Right atrium auricular region (tissue), 2 donors: ENCODE measurements at regions not wholly inside any gene's neighbourhood (a gene's known extent, or its start where the extent isn't known, plus 50 kb on each side); places are given as distances from the start of the nearest gene placed in this dataset.

Experiments used
- DNase-seq: peaks from one replicate; pipeline ENCODE4 v3.0.0-alpha.2; 2019; ENCODE audit warnings: low spot score
- H3K27ac ChIP-seq, 2 donors: fragments of 200-600 bp; sonication (generic); 1 replicate in 1 of 2; 2 replicates in 1 of 2; pipeline ENCODE4 v1.5.1; 2016 to 2019
- H3K27me3 ChIP-seq, 2 donors: fragments of 200-600 bp; sonication (generic); one replicate each; pipeline versions ENCODE4 v1.5.1 to v1.6.0; 2017 to 2019
- H3K36me3 ChIP-seq: fragments of 200-600 bp; sonication (generic); one replicate; pipeline ENCODE4 v1.5.1; 2016
- H3K4me1 ChIP-seq, 2 donors: fragments of 200-600 bp; sonication (generic); one replicate each; pipeline versions ENCODE4 v1.5.1 to v1.6.0; 2017 to 2019
- H3K4me3 ChIP-seq, 2 donors: fragments of 200-600 bp; sonication (generic); 1 replicate in 1 of 2; 2 replicates in 1 of 2; pipeline ENCODE4 v1.5.1; 2017 to 2019; ENCODE audit warnings: mild to moderate bottlenecking in 1 of 2, moderate library complexity in 1 of 2
- H3K9me3 ChIP-seq, 2 donors: fragments of 200-600 bp; sonication (generic); one replicate each; pipeline ENCODE4 v1.5.1; 2019
- TF ChIP-seq, protein P1 (sequence below), 2 donors: fragments of 200-600 bp; sonication (generic); IDR thresholded peaks; one replicate each; pipeline ENCODE4 v1.5.1; 2019; ENCODE audit warnings: antibody characterized with exemption in 2 of 2

DNA sequence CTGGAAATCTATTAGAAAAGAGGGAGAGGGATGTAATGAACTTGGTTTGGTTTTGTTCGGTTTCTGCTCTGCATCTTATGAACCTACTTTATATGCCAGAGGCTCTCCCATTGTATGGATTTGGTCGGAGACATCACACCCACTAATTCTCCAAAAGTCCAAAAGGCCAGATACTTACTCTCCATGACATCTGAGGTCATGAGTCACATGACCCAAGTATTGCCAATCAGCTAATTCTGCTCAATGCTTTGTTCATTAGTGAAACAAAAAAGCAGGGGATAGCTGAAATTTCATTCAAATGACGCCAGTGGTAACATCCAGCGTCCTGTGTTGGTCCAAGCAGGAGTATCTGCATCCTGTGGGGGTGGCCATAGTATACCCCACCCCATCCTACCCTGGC is 173.6 kb downstream of the TRIM33 start:
- TF ChIP-seq, protein P1, sequence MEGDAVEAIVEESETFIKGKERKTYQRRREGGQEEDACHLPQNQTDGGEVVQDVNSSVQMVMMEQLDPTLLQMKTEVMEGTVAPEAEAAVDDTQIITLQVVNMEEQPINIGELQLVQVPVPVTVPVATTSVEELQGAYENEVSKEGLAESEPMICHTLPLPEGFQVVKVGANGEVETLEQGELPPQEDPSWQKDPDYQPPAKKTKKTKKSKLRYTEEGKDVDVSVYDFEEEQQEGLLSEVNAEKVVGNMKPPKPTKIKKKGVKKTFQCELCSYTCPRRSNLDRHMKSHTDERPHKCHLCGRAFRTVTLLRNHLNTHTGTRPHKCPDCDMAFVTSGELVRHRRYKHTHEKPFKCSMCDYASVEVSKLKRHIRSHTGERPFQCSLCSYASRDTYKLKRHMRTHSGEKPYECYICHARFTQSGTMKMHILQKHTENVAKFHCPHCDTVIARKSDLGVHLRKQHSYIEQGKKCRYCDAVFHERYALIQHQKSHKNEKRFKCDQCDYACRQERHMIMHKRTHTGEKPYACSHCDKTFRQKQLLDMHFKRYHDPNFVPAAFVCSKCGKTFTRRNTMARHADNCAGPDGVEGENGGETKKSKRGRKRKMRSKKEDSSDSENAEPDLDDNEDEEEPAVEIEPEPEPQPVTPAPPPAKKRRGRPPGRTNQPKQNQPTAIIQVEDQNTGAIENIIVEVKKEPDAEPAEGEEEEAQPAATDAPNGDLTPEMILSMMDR (IDR thresholded peaks at IDR 0.05) = no peak
- no peak for DNase-seq

DNA sequence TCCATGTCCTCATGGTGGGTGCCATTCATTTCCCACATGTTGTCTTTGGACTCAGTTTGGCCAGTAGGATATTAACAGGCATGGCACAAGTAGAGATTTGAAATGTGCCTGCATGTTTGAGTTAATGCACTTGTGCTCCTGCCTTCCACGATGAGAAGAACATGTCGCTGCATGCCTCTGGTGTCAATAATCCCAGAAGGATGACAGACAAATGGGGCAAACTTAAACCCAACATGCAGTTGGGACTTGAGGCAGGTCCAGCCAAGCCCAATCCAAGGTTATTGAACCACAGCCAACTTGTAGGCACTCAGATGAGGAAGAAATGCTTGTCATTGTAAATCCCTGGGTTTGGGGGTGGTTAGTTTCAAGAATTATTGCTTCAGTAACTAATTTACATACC is 174.6 kb downstream of the TRIM33 start:
- H3K4me1 ChIP-seq = no peaks in the 10 kb centered on the region
- no peak overlapping the region for H3K27ac ChIP-seq
- no peaks in the 10 kb centered on the region for H3K9me3 ChIP-seq
- TF ChIP-seq, protein P1 (IDR thresholded peaks at IDR 0.05) = no peak
- no peak overlapping the region for H3K4me3 ChIP-seq
- H3K27me3 ChIP-seq = no peaks in the 10 kb centered on the region
- no peaks in the 10 kb centered on the region for H3K36me3 ChIP-seq
- DNase-seq = no peak

More for the DNA sequence above, 173.6 kb downstream of the TRIM33 start:
- H3K27ac ChIP-seq = no peak overlapping the region
- no peaks in the 10 kb centered on the region for H3K27me3 ChIP-seq
- no peaks in the 10 kb centered on the region for H3K4me1 ChIP-seq
- no peaks in the 10 kb centered on the region for H3K36me3 ChIP-seq
- no peaks in the 10 kb centered on the region for H3K9me3 ChIP-seq
- H3K4me3 ChIP-seq = no peak overlapping the region

DNA sequence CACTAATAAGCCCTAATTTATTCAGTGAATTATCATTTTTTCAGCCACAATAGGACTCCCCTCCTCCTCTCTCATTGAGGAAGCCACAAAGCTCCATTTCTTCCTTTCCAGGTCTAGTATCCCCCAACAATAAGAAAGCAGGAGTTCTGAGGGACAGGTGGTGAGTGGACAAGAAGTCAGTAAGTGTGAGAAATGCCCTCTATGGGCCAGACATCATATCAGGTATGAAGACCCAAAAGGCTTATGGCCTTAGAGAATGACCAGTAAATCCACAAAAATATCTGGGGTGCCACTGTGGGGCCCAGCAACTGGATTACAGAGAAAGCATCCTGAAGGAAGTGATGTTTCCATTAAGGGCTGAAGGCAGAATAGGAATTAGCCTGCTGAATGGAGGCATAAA is 175.7 kb downstream of the TRIM33 start:
- Histone ChIP-seq H3K4me1 (no peaks in the 10 kb centered on the region), H3K27me3 (no peaks in the 10 kb centered on the region), H3K4me3 (no peak overlapping the region), H3K36me3 (no peaks in the 10 kb centered on the region), H3K9me3 (no peaks in the 10 kb centered on the region), H3K27ac (no peak overlapping the region)
- no peak for DNase-seq
- TF ChIP-seq, protein P1 (IDR thresholded peaks at IDR 0.05) = no peak

DNA sequence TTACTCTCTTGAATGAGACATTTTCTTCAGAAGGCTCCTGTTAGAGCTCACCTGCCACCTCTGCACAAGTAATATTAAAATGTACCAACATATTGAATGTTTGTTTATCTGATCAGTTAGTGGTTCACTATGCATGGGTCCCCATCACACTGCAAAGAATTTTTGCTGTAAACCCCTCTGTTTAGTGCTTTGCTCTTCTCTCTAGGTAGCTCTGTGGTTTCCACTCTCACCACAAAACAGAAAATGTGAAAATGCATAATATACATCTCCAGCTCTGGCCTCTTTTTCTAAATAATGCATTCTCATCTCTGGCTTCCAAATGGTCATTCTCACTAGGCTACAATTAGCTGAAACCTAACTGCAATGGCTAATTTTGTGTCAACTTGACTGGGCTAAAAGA is 176.7 kb downstream of the TRIM33 start:
- TF ChIP-seq, protein P1 (IDR thresholded peaks at IDR 0.05) = no peak
- no peaks in the 10 kb centered on the region for H3K9me3 ChIP-seq
- no peaks in the 10 kb centered on the region for H3K36me3 ChIP-seq
- no peak for DNase-seq
- no peaks in the 10 kb centered on the region for H3K4me1 ChIP-seq
- no peak overlapping the region for H3K4me3 ChIP-seq
- no peak overlapping the region for H3K27ac ChIP-seq
- no peaks in the 10 kb centered on the region for H3K27me3 ChIP-seq

DNA sequence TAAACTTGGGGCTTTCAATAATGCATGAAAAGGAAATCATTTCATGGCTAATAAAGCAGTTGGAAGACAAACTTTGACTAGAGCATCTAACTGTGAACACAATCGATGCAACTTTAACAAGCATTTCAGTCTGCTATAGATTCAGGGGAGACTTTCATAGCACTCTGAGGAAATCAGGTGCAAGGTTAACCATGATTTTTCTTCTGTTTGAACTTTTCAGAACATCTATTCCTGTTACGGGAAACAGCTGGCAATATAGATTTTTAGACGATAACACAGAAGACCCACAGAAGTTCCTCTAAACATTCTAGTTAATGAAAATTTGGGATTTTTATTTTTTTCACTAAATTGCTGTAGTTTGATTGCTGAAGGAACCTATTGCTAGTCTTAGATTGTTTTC is 177.3 kb downstream of the TRIM33 start:
- Histone ChIP-seq H3K27ac (no peak overlapping the region), H3K27me3 (no peaks in the 10 kb centered on the region), H3K9me3 (no peaks in the 10 kb centered on the region), H3K4me1 (no peaks in the 10 kb centered on the region), H3K36me3 (no peaks in the 10 kb centered on the region), H3K4me3 (no peak overlapping the region)
- no peak for DNase-seq
- TF ChIP-seq, protein P1 (IDR thresholded peaks at IDR 0.05) = no peak

DNA sequence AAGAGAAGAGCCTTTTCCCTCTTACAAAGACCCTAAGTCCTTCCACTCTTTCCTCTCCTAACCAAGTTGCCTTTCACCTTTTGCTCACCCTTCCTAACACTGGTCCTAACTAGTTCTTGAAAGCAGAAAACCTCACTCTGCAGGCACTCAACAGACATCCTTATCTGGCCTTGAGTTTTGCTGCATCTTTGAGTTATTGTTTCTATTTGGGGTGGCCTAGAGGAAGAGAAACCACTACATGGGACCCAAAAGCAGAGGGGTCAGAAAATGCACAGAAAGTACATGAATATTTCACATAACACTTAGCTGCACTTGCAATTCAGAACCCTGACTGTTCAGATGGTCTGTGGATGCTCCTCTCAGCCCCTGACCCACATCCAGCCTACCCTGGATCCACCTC is 178.3 kb upstream of the SYT6 start:
- H3K27ac ChIP-seq = no peak overlapping the region
- TF ChIP-seq, protein P1 (IDR thresholded peaks at IDR 0.05) = no peak
- DNase-seq = no peak
- no peaks in the 10 kb centered on the region for H3K36me3 ChIP-seq
- H3K4me3 ChIP-seq = no peak overlapping the region
- no peaks in the 10 kb centered on the region for H3K4me1 ChIP-seq
- H3K9me3 ChIP-seq = no peaks in the 10 kb centered on the region
- H3K27me3 ChIP-seq = no peaks in the 10 kb centered on the region
